HCT116 (cell line): ENCODE measurements at regions not wholly inside any gene's neighbourhood (a gene's known extent, or its start where the extent isn't known, plus 50 kb on each side); places are given as distances from the start of the nearest gene placed in this dataset.

Experiments used
- ATAC-seq: fragments of 200-7000 bp; cut with Tn5 transposase; 2 replicates; pipeline ENCODE4 v1.9.1; 2020; ENCODE audit warnings: mild to moderate bottlenecking, moderate library complexity
- BruUV-seq: library from RNA; stranded (reverse); fragments of 400-500 nt; replicated peaks from 2 replicates; lab custom pipeline; 2021; lab: Mats Ljungman, UMichigan
- CTCF ChIA-PET: fragments of 300-600 bp; sonication (Branson Sonifier 250); formaldehyde crosslinking; loops from one replicate; lab custom pipeline; 2021; ENCODE audit warnings: antibody characterized with exemption; lab: Charles Lee
- POLR2A ChIA-PET: fragments of 300-600, 350-600 bp; sonication (Branson Sonifier 250); formaldehyde crosslinking; loops from one replicate; lab custom pipeline; 2021; ENCODE audit warnings: antibody characterized with exemption; lab: Charles Lee
- RAD21 ChIA-PET, 2 experiments: fragments of 300-600 bp; sonication (Branson Sonifier 250); formaldehyde crosslinking; loops; one replicate each; lab custom pipeline; 2023; ENCODE audit warnings: low total read pairs in 2 of 2; ENCODE audit not compliant: uncharacterized antibody in 2 of 2, unreplicated experiment in 2 of 2, low non-redundant PET in 1 of 2; lab: Charles Lee
- DNase-seq: peaks from one replicate; pipeline ENCODE4 v3.0.0-alpha.2; 2010; ENCODE audit warnings: low read depth, low spot score
- H2AFZ ChIP-seq: fragments of 200-600 bp; shearing (Covaris generic), sonication (generic); 2 replicates; pipeline ENCODE4 v1.6.1; 2017; ENCODE audit warnings: low read depth, mixed run types, mixed read lengths, antibody characterized with exemption, low read length; ENCODE audit not compliant: poor library complexity, severe bottlenecking
- H3K27ac ChIP-seq: 2 replicates; pipeline ENCODE4 v1.5.1; 2012; ENCODE audit warnings: low read depth, low read length
- H3K27me3 ChIP-seq: fragments of 200-600 bp; sonication (generic); 2 replicates; pipeline ENCODE4 v1.6.1; 2016; ENCODE audit warnings: mixed run types, low read length, mixed read lengths; ENCODE audit not compliant: insufficient read depth
- H3K36me3 ChIP-seq, 2 experiments: fragments of 200-500 bp in 1 of 2; fragments of 200-600 bp in 1 of 2; sonication (Bioruptor generic) in 1 of 2; sonication (generic) in 1 of 2; 2 replicates each; pipeline versions ENCODE4 v1.5.1 to v1.6.1; 2014 to 2016; ENCODE audit warnings: low read length in 2 of 2, inconsistent platforms in 1 of 2, mixed read lengths in 1 of 2, mixed run types in 1 of 2; ENCODE audit not compliant: insufficient read depth in 2 of 2, control insufficient read depth in 1 of 2
- H3K4me1 ChIP-seq, 2 experiments: fragments of 200-600 bp in 1 of 2; sonication (generic) in 1 of 2; 2 replicates each; pipeline versions ENCODE4 v1.5.1 to v1.6.1; 2012 to 2017; ENCODE audit warnings: low read length in 2 of 2, inconsistent platforms in 1 of 2, mild to moderate bottlenecking in 1 of 2, mixed read lengths in 1 of 2, mixed run types in 1 of 2, moderate library complexity in 1 of 2; ENCODE audit not compliant: insufficient read depth in 2 of 2, control insufficient read depth in 1 of 2
- H3K4me2 ChIP-seq: fragments of 200-600 bp; sonication (generic); 2 replicates; pipeline ENCODE4 v1.6.1; 2017; ENCODE audit warnings: mixed run types, low read length, mixed read lengths
- H3K4me3 ChIP-seq, 2 experiments: fragments of 200-600 bp in 1 of 2; sonication (generic) in 1 of 2; replicated peaks in 1 of 2; 2 replicates each; pipeline ENCODE4 v1.5.1; 2011 to 2016; ENCODE audit warnings: low read length in 2 of 2, control low read depth in 1 of 2, low read depth in 1 of 2, mild to moderate bottlenecking in 1 of 2, mixed read lengths in 1 of 2, mixed run types in 1 of 2
- H3K79me2 ChIP-seq: fragments of 200-600 bp; sonication (generic); 2 replicates; pipeline ENCODE4 v1.6.1; 2017; ENCODE audit warnings: mild to moderate bottlenecking, mixed run types, low read length, moderate library complexity, mixed read lengths; ENCODE audit not compliant: insufficient read depth
- H3K9ac ChIP-seq: fragments of 200-600 bp; sonication (generic); 2 replicates; pipeline ENCODE4 v1.6.1; 2016; ENCODE audit warnings: low read length, mixed read lengths
- H3K9me2 ChIP-seq: fragments of 200-600 bp; sonication (generic), shearing (Covaris generic); 2 replicates; pipeline ENCODE4 v1.6.1; 2017; ENCODE audit warnings: mixed run types, mild to moderate bottlenecking, moderate library complexity; ENCODE audit not compliant: insufficient read depth
- H3K9me3 ChIP-seq, 2 experiments: fragments of 200-500 bp in 1 of 2; fragments of 200-600 bp in 1 of 2; sonication (Bioruptor generic) in 1 of 2; sonication (generic) in 1 of 2; 2 replicates each; pipeline ENCODE4 v1.6.1; 2014 to 2017; ENCODE audit warnings: low read length in 2 of 2, mixed read lengths in 2 of 2, inconsistent platforms in 1 of 2, low read depth in 1 of 2, mild to moderate bottlenecking in 1 of 2, mixed run types in 1 of 2, moderate library complexity in 1 of 2; ENCODE audit not compliant: control insufficient read depth in 1 of 2, insufficient read depth in 1 of 2
- H4K20me1 ChIP-seq: fragments of 200-600 bp; sonication (generic), shearing (Covaris generic); 2 replicates; pipeline ENCODE4 v1.6.1; 2017; ENCODE audit warnings: mixed run types, mild to moderate bottlenecking, moderate library complexity; ENCODE audit not compliant: insufficient read depth
- CBX3 ChIP-seq: IDR thresholded peaks from 2 replicates; pipeline ENCODE4 v1.6.1; 2012; ENCODE audit warnings: low read depth
- CEBPB ChIP-seq: IDR thresholded peaks from 2 replicates; pipeline ENCODE4 v1.6.1; 2012; ENCODE audit warnings: low read depth
- EGR1 ChIP-seq: IDR thresholded peaks from 2 replicates; pipeline ENCODE4 v1.6.1; 2012; ENCODE audit warnings: low read depth
- ELF1 ChIP-seq: IDR thresholded peaks from 2 replicates; pipeline ENCODE4 v1.6.1; 2012; ENCODE audit warnings: low read depth, borderline replicate concordance
- EZH2 ChIP-seq: fragments of 200-600 bp; sonication (generic); IDR thresholded peaks from 2 replicates; pipeline ENCODE4 v1.6.1; 2017; ENCODE audit warnings: antibody characterized with exemption, mixed run types
- EZH2phosphoT487 ChIP-seq: fragments of 200-600 bp; IDR thresholded peaks from 2 replicates; pipeline ENCODE4 v1.6.1; 2018; ENCODE audit warnings: antibody characterized with exemption, borderline replicate concordance
- FOSL1 ChIP-seq: IDR thresholded peaks from 2 replicates; pipeline ENCODE4 v1.6.1; 2012; ENCODE audit warnings: low read depth
- JUND ChIP-seq: IDR thresholded peaks from 2 replicates; pipeline ENCODE4 v1.6.1; 2012
- POLR2A ChIP-seq: IDR thresholded peaks from 2 replicates; pipeline ENCODE4 v1.7.0; 2011; ENCODE audit warnings: borderline replicate concordance; ENCODE audit not compliant: insufficient read depth, insufficient read length; ENCODE audit errors: extremely low read depth
- POLR2AphosphoS5 ChIP-seq: IDR thresholded peaks from 2 replicates; pipeline ENCODE4 v1.6.1; 2011; ENCODE audit warnings: mild to moderate bottlenecking, low read depth, low read length, moderate library complexity
- SIN3A ChIP-seq: IDR thresholded peaks from 2 replicates; pipeline ENCODE4 v1.6.1; 2012; ENCODE audit warnings: low read depth
- SP1 ChIP-seq: IDR thresholded peaks from 2 replicates; pipeline ENCODE4 v1.6.1; 2012; ENCODE audit warnings: low read depth
- SRF ChIP-seq: IDR thresholded peaks from 2 replicates; pipeline ENCODE4 v1.6.1; 2012; ENCODE audit warnings: low read depth
- TCF7L2 ChIP-seq: IDR thresholded peaks from 2 replicates; pipeline ENCODE4 v1.7.0; 2011; ENCODE audit warnings: borderline replicate concordance, inconsistent platforms; ENCODE audit not compliant: insufficient read depth, insufficient read length; ENCODE audit errors: extremely low read depth
- YY1 ChIP-seq: IDR thresholded peaks from 2 replicates; pipeline ENCODE4 v1.6.1; 2011; ENCODE audit warnings: low read length, low read depth, moderate library complexity, mild to moderate bottlenecking; ENCODE audit not compliant: insufficient replicate concordance; ENCODE audit errors: extremely low read depth
- ZFX ChIP-seq: fragments of 450-650 bp; IDR thresholded peaks from 2 replicates; pipeline ENCODE4 v1.6.1; 2017
- intact Hi-C: fragments of 100-400 bp; cut with micrococcal nuclease; formaldehyde crosslinking; loops from 2 replicates; pipeline ENCODE4 v1.10.0; 2022
- TF ChIP-seq, protein P1 (sequence below): IDR thresholded peaks from 2 replicates; pipeline ENCODE4 v1.6.1; 2012
- TF ChIP-seq, protein P2 (sequence below): IDR thresholded peaks from 2 replicates; pipeline ENCODE4 v1.6.1; 2012
- TF ChIP-seq, protein P3 (sequence below): IDR thresholded peaks from 2 replicates; pipeline ENCODE4 v1.6.1; 2011; ENCODE audit warnings: mild to moderate bottlenecking, low read length, moderate library complexity; ENCODE audit not compliant: insufficient replicate concordance; ENCODE audit errors: extremely low read depth

DNA sequence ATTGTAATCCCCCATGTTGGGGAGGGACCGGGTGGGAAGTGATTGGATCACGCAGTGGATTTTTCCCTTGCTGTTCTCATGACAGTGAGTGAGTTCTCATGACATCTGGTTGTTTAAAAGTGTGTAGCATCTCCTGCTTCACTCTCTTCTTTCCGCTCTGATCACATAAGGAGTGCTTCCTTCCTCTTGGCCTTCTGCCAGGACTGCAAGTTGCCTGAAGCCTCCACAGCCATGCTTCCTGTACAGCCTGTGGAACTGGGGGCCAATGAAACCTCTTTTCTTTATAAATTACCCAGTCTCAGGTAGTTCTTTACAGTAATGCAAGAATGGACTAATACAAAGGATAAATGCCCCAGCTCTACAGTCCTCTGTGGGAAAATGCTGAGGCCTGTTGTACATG, 437.5 kb upstream of the NXPH2 start (continued):
- TF ChIP-seq EGR1, result no peak
- TF ChIP-seq ZFX, result no peak
- TF ChIP-seq YY1, result no peak
- TF ChIP-seq EZH2phosphoT487, result no peak
- TF ChIP-seq TCF7L2, result no peak

DNA sequence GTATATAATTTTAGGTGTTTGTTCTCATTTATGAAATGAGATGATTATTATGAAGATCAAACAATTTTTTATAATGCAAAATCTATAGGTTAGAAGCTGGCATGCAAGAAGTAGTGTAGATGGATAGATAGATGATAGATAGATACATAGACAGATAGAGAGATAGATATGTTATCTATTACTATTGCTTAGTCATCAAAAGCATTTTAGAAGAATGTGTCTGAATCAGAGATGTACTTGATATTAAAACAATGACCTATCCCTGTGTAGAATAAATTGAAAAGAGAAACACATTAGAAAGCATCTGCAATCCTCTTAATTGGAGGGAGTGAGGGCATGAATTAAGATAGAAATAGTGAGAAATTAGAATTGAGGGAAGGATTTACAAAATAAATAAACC, 436.2 kb upstream of the NXPH2 start:
- Histone ChIP-seq H3K9me2 (no peaks in the 10 kb centered on the region; the same call in 1 of the 2 replicates), H3K9me3 (no peaks in the 10 kb centered on the region), H3K4me2 (no peak overlapping the region), H3K4me1 (no peaks in the 10 kb centered on the region), H3K27ac (no peak overlapping the region)
- ATAC-seq, result no peak
- BruUV-seq, result no TSS peak
- POLR2A ChIA-PET, result no interaction called here
- TF ChIP-seq, protein P1, sequence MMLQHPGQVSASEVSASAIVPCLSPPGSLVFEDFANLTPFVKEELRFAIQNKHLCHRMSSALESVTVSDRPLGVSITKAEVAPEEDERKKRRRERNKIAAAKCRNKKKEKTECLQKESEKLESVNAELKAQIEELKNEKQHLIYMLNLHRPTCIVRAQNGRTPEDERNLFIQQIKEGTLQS, result no peak
- TF ChIP-seq, all 23 proteins: peak for 0
- no peaks in the 10 kb centered on the region for H3K79me2 ChIP-seq
- H2AFZ ChIP-seq, result no peak overlapping the region
- CTCF ChIA-PET, result no interaction called here
- intact Hi-C loops, result no loop called here
- H3K4me3 ChIP-seq, result no peak overlapping the region
- no peak for DNase-seq
- H4K20me1 ChIP-seq, result no peaks in the 10 kb centered on the region
- no peak overlapping the region for H3K9ac ChIP-seq
- RAD21 ChIA-PET, result no interaction called here
- H3K27me3 ChIP-seq, result no peaks in the 10 kb centered on the region
- no peaks in the 10 kb centered on the region for H3K36me3 ChIP-seq

DNA sequence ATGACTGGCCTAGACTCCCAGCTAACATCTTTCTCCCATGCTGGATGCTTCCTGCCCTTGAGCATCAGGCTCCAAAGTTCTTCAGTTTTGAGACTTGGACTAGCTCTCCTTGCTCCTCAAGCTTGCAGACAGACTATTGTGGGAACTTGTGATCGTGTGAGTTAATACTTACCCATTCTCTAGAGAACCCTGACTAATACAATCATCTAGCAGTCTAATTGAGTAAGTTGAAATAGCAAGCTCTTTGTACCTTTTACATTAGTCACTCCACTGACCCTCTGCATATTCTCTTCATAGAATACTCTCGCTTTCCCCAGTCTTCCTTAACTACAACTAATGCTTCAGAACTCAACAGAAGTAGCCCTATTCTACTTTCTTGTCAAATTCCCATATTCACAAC, 434.6 kb upstream of the NXPH2 start:
- ChIA-PET CTCF (no interaction called here), RAD21 (no interaction called here), POLR2A (no interaction called here)
- H2AFZ ChIP-seq, result no peak overlapping the region
- H3K4me1 ChIP-seq, result no peaks in the 10 kb centered on the region
- H3K79me2 ChIP-seq, result no peaks in the 10 kb centered on the region
- no peak overlapping the region for H3K4me3 ChIP-seq
- no peaks in the 10 kb centered on the region for H3K9me2 ChIP-seq
- BruUV-seq, result no TSS peak
- intact Hi-C loops, result no loop called here
- no peaks in the 10 kb centered on the region for H3K36me3 ChIP-seq
- no peak overlapping the region for H3K4me2 ChIP-seq
- H3K27me3 ChIP-seq, result no peaks in the 10 kb centered on the region
- H3K9ac ChIP-seq, result no peak overlapping the region
- no peaks in the 10 kb centered on the region for H3K9me3 ChIP-seq
- H4K20me1 ChIP-seq, result no peaks in the 10 kb centered on the region
- DNase-seq, result no peak
- H3K27ac ChIP-seq, result no peak overlapping the region
- no peak for ATAC-seq
- TF ChIP-seq EZH2 (no peak), JUND (no peak), CEBPB (no peak), YY1 (no peak), FOSL1 (no peak), SP1 (no peak), POLR2A (no peak), CBX3 (no peak), ZFX (no peak), POLR2AphosphoS5 (no peak), SRF (no peak), TCF7L2 (no peak), SIN3A (no peak), ELF1 (no peak), EGR1 (no peak)
- TF ChIP-seq, protein P1, result no peak
- TF ChIP-seq, protein P2, sequence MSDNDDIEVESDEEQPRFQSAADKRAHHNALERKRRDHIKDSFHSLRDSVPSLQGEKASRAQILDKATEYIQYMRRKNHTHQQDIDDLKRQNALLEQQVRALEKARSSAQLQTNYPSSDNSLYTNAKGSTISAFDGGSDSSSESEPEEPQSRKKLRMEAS, result no peak
- TF ChIP-seq, protein P3, sequence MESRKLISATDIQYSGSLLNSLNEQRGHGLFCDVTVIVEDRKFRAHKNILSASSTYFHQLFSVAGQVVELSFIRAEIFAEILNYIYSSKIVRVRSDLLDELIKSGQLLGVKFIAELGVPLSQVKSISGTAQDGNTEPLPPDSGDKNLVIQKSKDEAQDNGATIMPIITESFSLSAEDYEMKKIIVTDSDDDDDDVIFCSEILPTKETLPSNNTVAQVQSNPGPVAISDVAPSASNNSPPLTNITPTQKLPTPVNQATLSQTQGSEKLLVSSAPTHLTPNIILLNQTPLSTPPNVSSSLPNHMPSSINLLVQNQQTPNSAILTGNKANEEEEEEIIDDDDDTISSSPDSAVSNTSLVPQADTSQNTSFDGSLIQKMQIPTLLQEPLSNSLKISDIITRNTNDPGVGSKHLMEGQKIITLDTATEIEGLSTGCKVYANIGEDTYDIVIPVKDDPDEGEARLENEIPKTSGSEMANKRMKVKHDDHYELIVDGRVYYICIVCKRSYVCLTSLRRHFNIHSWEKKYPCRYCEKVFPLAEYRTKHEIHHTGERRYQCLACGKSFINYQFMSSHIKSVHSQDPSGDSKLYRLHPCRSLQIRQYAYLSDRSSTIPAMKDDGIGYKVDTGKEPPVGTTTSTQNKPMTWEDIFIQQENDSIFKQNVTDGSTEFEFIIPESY, result no peak
